Suprapubic skin (tissue), 4 donors: ENCODE measurements at regions not wholly inside any gene's neighbourhood (a gene's known extent, or its start where the extent isn't known, plus 50 kb on each side); places are given as distances from the start of the nearest gene placed in this dataset.

Source experiments
- DNase-seq, 2 donors: peaks; one replicate each; pipeline ENCODE4 v3.0.0-alpha.2; 2019; ENCODE audit warnings: low spot score in 2 of 2
- H3K27ac ChIP-seq: fragments of 200-600 bp; sonication (generic); one replicate; pipeline ENCODE4 v1.5.1; 2019
- H3K27me3 ChIP-seq: fragments of 200-600 bp; sonication (generic); one replicate; pipeline ENCODE4 v1.5.1; 2019
- H3K36me3 ChIP-seq: fragments of 200-600 bp; sonication (generic); one replicate; pipeline ENCODE4 v1.5.1; 2019
- H3K4me1 ChIP-seq: fragments of 200-600 bp; sonication (generic); one replicate; pipeline ENCODE4 v1.5.1; 2019
- H3K4me3 ChIP-seq: fragments of 200-600 bp; sonication (generic); one replicate; pipeline ENCODE4 v1.5.1; 2019; ENCODE audit warnings: mild to moderate bottlenecking
- H3K9me3 ChIP-seq: fragments of 200-600 bp; sonication (generic); one replicate; pipeline ENCODE4 v1.5.1; 2019
- CTCF ChIP-seq, 2 donors: fragments of 200-600 bp in 1 of 2; fragments of 450-650 bp in 1 of 2; sonication (generic) in 1 of 2; IDR thresholded peaks; one replicate each; pipeline ENCODE4 v1.5.1; 2016 to 2019; ENCODE audit warnings: antibody characterized with exemption in 2 of 2, mild to moderate bottlenecking in 1 of 2, moderate library complexity in 1 of 2
- EP300 ChIP-seq: sonication (generic); formaldehyde crosslinking; IDR thresholded peaks from one replicate; pipeline ENCODE4 v1.6.1; 2017; ENCODE audit warnings: antibody characterized with exemption
- POLR2A ChIP-seq, 2 donors: fragments of 450-650 bp; IDR thresholded peaks; one replicate each; pipeline ENCODE4 v1.6.1; 2017; ENCODE audit warnings: antibody characterized with exemption in 2 of 2, mild to moderate bottlenecking in 2 of 2, moderate library complexity in 2 of 2
- POLR2AphosphoS5 ChIP-seq, 3 donors: sonication (generic); formaldehyde crosslinking; IDR thresholded peaks; one replicate each; pipeline ENCODE4 v1.6.1; 2017; ENCODE audit warnings: antibody characterized with exemption in 3 of 3
- WGBS: methylation state at CpG from one replicate; pipeline ENCODE4 v1.1.5; 2018; 5-methylcytosine and 5-hydroxymethylcytosine counted together

GRCh38 chr14:34059037-34059924 is 108.4 kb upstream of the EGLN3 start:
- peak overlapping the region; percentile 77 for H3K4me3 ChIP-seq
- 77% methylated on average over 16 of the region's 16 CpGs for WGBS
- TF ChIP-seq EP300: no peak
- TF ChIP-seq CTCF (IDR thresholded peaks at IDR 0.05): no peak
- no peak for TF ChIP-seq POLR2A (IDR thresholded peaks at IDR 0.05)
- TF ChIP-seq POLR2AphosphoS5 (IDR thresholded peaks at IDR 0.05): no peak
- H3K36me3 ChIP-seq: no peaks in the 10 kb centered on the region
- H3K27me3 ChIP-seq: no peaks in the 10 kb centered on the region
- peak overlapping the region; percentile 89 for H3K27ac ChIP-seq
- H3K9me3 ChIP-seq: no peaks in the 10 kb centered on the region
- peaks cover 20% of the 10 kb centered on the region for H3K4me1 ChIP-seq
- no peak for DNase-seq

GRCh38 chr14:34058510-34058909 is 107.6 kb upstream of the EGLN3 start:
- TF ChIP-seq CTCF (IDR thresholded peaks at IDR 0.05) (no peak), POLR2A (IDR thresholded peaks at IDR 0.05) (no peak), POLR2AphosphoS5 (IDR thresholded peaks at IDR 0.05) (no peak), EP300 (no peak)
- H3K9me3 ChIP-seq: no peaks in the 10 kb centered on the region
- 95% methylated on average over 3 of the region's 3 CpGs for WGBS
- no peak overlapping the region for H3K4me3 ChIP-seq
- H3K4me1 ChIP-seq: peaks cover 16% of the 10 kb centered on the region
- no peaks in the 10 kb centered on the region for H3K36me3 ChIP-seq
- H3K27me3 ChIP-seq: no peaks in the 10 kb centered on the region
- H3K27ac ChIP-seq: no peak overlapping the region
- DNase-seq: no peak

GRCh38 chr14:34056046-34056445 is 105.2 kb upstream of the EGLN3 start:
- TF ChIP-seq CTCF (IDR thresholded peaks at IDR 0.05): no peak
- TF ChIP-seq EP300: no peak
- TF ChIP-seq POLR2A (IDR thresholded peaks at IDR 0.05): no peak
- no peak for TF ChIP-seq POLR2AphosphoS5 (IDR thresholded peaks at IDR 0.05)
- Histone ChIP-seq H3K27me3 (no peaks in the 10 kb centered on the region), H3K27ac (no peak overlapping the region), H3K4me1 (peaks cover 24% of the 10 kb centered on the region), H3K36me3 (no peaks in the 10 kb centered on the region), H3K4me3 (no peak overlapping the region), H3K9me3 (no peaks in the 10 kb centered on the region)
- WGBS: 58% methylated on average over 1 of the region's 1 CpG
- no peak for DNase-seq

GRCh38 chr14:34055157-34055950 is 104.5 kb upstream of the EGLN3 start:
- Histone ChIP-seq H3K27ac (no peak overlapping the region), H3K4me3 (no peak overlapping the region), H3K27me3 (no peaks in the 10 kb centered on the region), H3K36me3 (no peaks in the 10 kb centered on the region), H3K9me3 (no peaks in the 10 kb centered on the region), H3K4me1 (peaks cover 17% of the 10 kb centered on the region)
- TF ChIP-seq CTCF (IDR thresholded peaks at IDR 0.05) (no peak), POLR2A (IDR thresholded peaks at IDR 0.05) (no peak)
- DNase-seq: no peak
- 92% methylated on average over 2 of the region's 2 CpGs for whole genome bisulfite sequencing

- no peaks in the 10 kb centered on the region for H3K27me3 ChIP-seq
- DNase-seq: no peak
- no peak overlapping the region for H3K27ac ChIP-seq
- no peak overlapping the region for H3K4me3 ChIP-seq
- H3K4me1 ChIP-seq: peaks cover 13% of the 10 kb centered on the region
- H3K36me3 ChIP-seq: no peaks in the 10 kb centered on the region
- no peak for TF ChIP-seq EP300
- no peak for TF ChIP-seq CTCF (IDR thresholded peaks at IDR 0.05)
- TF ChIP-seq POLR2A (IDR thresholded peaks at IDR 0.05): no peak
- TF ChIP-seq POLR2AphosphoS5 (IDR thresholded peaks at IDR 0.05): no peak
- H3K9me3 ChIP-seq: no peaks in the 10 kb centered on the region
- WGBS: 61% methylated on average over 3 of the region's 3 CpGs
These were observed 102.8 kb upstream of the EGLN3 start for GRCh38 chr14:34053666-34054065.
